Ovary (tissue), 7 donors: ENCODE measurements at regions not wholly inside any gene's neighbourhood (a gene's known extent, or its start where the extent isn't known, plus 50 kb on each side); places are given as distances from the start of the nearest gene placed in this dataset.
"Not testable (repeated sequence)": the region's sequence is repeated elsewhere in the genome, so short reads cannot be mapped to it uniquely, and the experiment has no call there.

Experiments used
- DNase-seq, 5 donors: peaks; one replicate each; pipeline ENCODE4 v3.0.0-alpha.2; 2019 to 2020
- H3K27ac ChIP-seq, 2 donors: fragments of 200-600 bp; one replicate each; pipeline versions ENCODE4 v1.5.1 to v1.8.0; 2019 to 2022
- H3K27me3 ChIP-seq: fragments of 200-600 bp; one replicate; pipeline ENCODE4 v1.8.0; 2022
- H3K36me3 ChIP-seq: fragments of 200-600 bp; sonication (generic); one replicate; pipeline ENCODE4 v1.5.1; 2019
- H3K4me1 ChIP-seq: one replicate; pipeline ENCODE4 v1.8.1; 2013; ENCODE audit warnings: mild to moderate bottlenecking, moderate library complexity; ENCODE audit not compliant: insufficient read depth
- H3K4me3 ChIP-seq: fragments of 200-600 bp; sonication (generic); one replicate; pipeline ENCODE4 v1.5.1; 2017
- H3K9me3 ChIP-seq, 2 donors: fragments of 200-600 bp in 1 of 2; sonication (generic) in 1 of 2; one replicate each; pipeline versions ENCODE4 v1.5.1 to v1.8.1; 2013 to 2019; ENCODE audit warnings: mild to moderate bottlenecking in 1 of 2, moderate library complexity in 1 of 2
- EP300 ChIP-seq: sonication (generic); formaldehyde crosslinking; IDR thresholded peaks from one replicate; pipeline ENCODE4 v1.6.1; 2017; ENCODE audit warnings: antibody characterized with exemption
- POLR2A ChIP-seq: fragments of 450-650 bp; IDR thresholded peaks from one replicate; pipeline ENCODE4 v1.6.1; 2017; ENCODE audit warnings: antibody characterized with exemption, mild to moderate bottlenecking, moderate library complexity
- WGBS, 3 donors: extraction: QIAGEN DNeasy Blood & Tissue Kit in 1 of 3; methylation state at CpG; one replicate each; pipeline versions ENCODE4 v1.1.5 to v1.1.7; 2013 to 2017; 5-methylcytosine and 5-hydroxymethylcytosine counted together
- intact Hi-C, 4 donors: fragments of 100-400 bp; cut with DNase I; formaldehyde crosslinking; loops; one replicate each; pipeline versions ENCODE4 v1.11.0 to v1.15.1; 2022 to 2023
- TF ChIP-seq, protein P1 (sequence below), 3 donors: fragments of 450-650 bp in 2 of 3; fragments of 200-600 bp in 1 of 3; IDR thresholded peaks; one replicate each; pipeline versions ENCODE4 v1.5.1 to v1.8.0; 2016 to 2022; ENCODE audit warnings: antibody characterized with exemption in 3 of 3, mild to moderate bottlenecking in 1 of 3
- donor health status: DM: no; HTN: no; CAD: no; lungs with moderate emphysema.
- donor health status: DM: no; HTN: no; CAD: no.
- donor health status: Bipolar disorder and iron deficiency.
- donor health status: DM: no; HTN: no; CAD: no.
- donor health status: DM: yes; HTN: yes; CAD: no.

DNA sequence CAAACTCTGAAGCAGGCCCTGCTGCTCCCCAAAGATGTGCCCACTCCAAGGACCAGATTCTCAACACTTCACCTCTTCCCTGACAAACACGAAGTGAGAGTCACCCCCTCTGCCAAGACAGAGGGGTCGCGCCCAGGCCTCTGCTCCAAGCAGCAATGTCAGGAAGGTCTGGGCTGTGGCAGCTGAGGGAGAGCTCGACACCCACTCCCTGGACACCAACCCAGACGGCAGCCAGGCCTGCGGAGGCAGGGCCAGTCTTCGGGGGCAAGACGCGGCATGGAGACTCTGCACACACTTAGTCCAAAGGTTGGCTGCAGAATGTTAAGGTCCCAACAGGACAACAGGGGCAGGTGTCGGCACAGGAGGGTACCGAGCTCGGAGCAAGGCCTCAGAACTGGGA lies 144.2 kb downstream of the DLL1 start:
- no peak overlapping the region for H3K4me3 ChIP-seq
- TF ChIP-seq, protein P1, sequence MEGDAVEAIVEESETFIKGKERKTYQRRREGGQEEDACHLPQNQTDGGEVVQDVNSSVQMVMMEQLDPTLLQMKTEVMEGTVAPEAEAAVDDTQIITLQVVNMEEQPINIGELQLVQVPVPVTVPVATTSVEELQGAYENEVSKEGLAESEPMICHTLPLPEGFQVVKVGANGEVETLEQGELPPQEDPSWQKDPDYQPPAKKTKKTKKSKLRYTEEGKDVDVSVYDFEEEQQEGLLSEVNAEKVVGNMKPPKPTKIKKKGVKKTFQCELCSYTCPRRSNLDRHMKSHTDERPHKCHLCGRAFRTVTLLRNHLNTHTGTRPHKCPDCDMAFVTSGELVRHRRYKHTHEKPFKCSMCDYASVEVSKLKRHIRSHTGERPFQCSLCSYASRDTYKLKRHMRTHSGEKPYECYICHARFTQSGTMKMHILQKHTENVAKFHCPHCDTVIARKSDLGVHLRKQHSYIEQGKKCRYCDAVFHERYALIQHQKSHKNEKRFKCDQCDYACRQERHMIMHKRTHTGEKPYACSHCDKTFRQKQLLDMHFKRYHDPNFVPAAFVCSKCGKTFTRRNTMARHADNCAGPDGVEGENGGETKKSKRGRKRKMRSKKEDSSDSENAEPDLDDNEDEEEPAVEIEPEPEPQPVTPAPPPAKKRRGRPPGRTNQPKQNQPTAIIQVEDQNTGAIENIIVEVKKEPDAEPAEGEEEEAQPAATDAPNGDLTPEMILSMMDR (IDR thresholded peaks at IDR 0.05), result no peak
- TF ChIP-seq EP300 (no peak), POLR2A (no peak)
- no peaks in the 10 kb centered on the region for H3K36me3 ChIP-seq
- no peak overlapping the region for H3K27ac ChIP-seq
- DNase-seq, result peak in 1 of 5 donors; percentile 28
- H3K4me1 ChIP-seq, result no peaks in the 10 kb centered on the region
- H3K27me3 ChIP-seq, result no peaks in the 10 kb centered on the region
- intact Hi-C loops, result no loop called here
- 77 to 80% (median 78%) methylated on average over 11 of the region's 12 CpGs for WGBS, 3 donors
- no peaks in the 10 kb centered on the region for H3K9me3 ChIP-seq

DNA sequence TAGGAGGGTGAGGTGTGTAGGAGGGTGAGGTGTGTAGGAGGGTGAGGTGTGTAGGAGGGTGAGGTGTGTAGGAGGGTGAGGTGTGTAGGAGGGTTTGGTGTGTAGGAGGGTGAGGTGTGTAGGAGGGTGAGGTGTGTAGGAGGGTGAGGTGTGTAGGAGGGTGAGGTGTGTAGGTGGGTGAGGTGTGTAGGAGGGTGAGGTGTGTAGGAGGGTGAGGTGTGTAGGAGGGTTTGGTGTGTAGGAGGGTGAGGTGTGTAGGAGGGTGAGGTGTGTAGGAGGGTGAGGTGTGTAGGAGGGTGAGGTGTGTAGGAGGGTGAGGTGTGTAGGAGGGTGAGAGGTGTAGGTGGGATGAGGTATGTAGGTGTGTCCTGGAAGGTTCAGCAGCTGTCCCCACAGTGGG lies 144.7 kb downstream of the DLL1 start:
- H3K36me3 ChIP-seq, H3K4me1 ChIP-seq, H3K27me3 ChIP-seq, H3K4me3 ChIP-seq, intact Hi-C loops, H3K9me3 ChIP-seq, H3K27ac ChIP-seq, DNase-seq: not testable (repeated sequence)

DNA sequence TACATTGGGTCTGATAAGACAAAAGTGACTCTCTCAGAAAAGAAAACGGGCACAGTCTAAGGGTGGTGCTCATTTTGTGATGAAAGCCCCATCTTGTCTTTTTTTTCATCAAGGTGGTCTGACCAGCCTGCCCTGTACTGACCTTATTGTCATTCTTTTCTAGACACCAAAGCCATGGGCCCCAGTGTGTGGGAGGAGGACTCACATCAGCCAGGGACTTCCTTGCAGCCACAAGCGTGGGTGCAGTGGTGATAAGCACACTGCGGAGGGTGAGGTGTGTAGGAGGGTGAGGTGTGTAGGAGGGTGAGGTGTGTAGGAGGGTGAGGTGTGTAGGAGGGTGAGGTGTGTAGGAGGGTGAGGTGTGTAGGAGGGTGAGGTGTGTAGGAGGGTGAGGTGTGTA lies 145.2 kb downstream of the DLL1 start:
- intact Hi-C loops, H3K9me3 ChIP-seq, H3K4me3 ChIP-seq, H3K36me3 ChIP-seq, DNase-seq, H3K27ac ChIP-seq, H3K27me3 ChIP-seq, H3K4me1 ChIP-seq: not testable (repeated sequence)
- WGBS, 3 donors, result 21 to 42% (median 28%) methylated on average over 3 of the region's 3 CpGs

DNA sequence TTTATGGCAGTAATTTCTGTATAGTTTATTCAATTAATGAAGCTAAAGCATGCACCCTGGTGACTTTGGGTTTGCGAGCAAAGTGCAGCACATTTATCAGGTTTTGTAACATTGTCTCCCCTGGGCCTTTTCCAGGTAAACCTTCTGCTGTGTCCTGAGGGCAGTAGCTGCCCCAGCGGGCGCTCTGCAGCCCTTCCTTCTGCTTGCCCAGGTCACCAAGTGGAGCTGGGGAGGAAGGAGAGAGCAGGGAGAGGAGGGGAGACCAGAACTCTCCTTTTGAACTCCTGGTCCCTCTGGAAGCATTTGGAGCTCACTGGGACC lies 145.6 kb downstream of the DLL1 start:
- DNase-seq, result no peak
- no peaks in the 10 kb centered on the region for H3K4me1 ChIP-seq

DNA sequence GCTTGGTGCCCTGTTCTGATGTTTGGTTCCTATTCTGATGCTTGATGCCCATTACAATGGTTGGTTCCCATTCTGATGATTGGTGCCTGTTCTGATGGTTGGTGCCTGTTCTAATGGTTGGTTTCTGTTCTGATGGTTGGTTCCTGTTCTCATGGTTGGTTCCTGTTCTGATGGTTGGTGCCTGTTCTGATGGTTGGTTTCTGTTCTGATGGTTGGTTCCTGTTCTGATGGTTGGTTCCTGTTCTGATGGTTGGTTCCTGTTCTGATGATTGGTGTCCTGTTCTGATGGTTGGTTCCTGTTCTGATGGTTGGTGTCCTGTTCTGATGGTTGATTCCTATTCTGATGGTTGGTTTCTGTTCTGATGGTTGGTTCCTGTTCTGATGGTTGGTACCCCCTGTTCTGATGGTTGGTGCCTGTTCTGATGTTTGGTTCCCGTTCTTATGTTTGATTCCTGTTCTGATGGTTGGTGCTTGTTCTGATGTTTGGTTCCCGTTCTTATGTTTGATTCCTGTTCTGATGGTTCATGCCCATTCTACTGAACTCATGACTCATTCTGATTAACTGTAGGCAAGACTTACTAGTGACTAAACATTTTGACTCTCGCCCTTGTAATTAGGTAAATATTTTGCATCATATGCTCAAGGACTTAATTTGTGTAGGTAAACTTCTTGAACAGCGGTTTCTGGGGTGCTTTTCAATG lies 146.2 kb downstream of the DLL1 start:
- Histone ChIP-seq H3K4me3 (no peak overlapping the region), H3K36me3 (no peaks in the 10 kb centered on the region), H3K4me1 (no peaks in the 10 kb centered on the region), H3K27ac (no peak overlapping the region), H3K9me3 (no peaks in the 10 kb centered on the region), H3K27me3 (no peaks in the 10 kb centered on the region)
- TF ChIP-seq EP300 (no peak), POLR2A (no peak)
- TF ChIP-seq, protein P1 (IDR thresholded peaks at IDR 0.05), result no peak
- intact Hi-C loops, result no loop called here
- no peak for DNase-seq
- WGBS, 3 donors, result 58 to 68% (median 59%) methylated on average over 4 of the region's 4 CpGs

More for the DNA sequence above, 145.6 kb downstream of the DLL1 start:
- no peak overlapping the region for H3K4me3 ChIP-seq
- WGBS, 3 donors, result 91 to 98% (median 94%) methylated on average over 3 of the region's 3 CpGs
- TF ChIP-seq, protein P1 (IDR thresholded peaks at IDR 0.05), result no peak
- TF ChIP-seq EP300 (no peak), POLR2A (no peak)
- no peaks in the 10 kb centered on the region for H3K27me3 ChIP-seq
- no peaks in the 10 kb centered on the region for H3K9me3 ChIP-seq
- intact Hi-C loops, result no loop called here
- H3K27ac ChIP-seq, result no peak overlapping the region
- H3K36me3 ChIP-seq, result no peaks in the 10 kb centered on the region
